GM12891 (cell line): ENCODE measurements at regions not wholly inside any gene's neighbourhood (a gene's known extent, or its start where the extent isn't known, plus 50 kb on each side); places are given as distances from the start of the nearest gene placed in this dataset.

Experiments used
- POLR2A ChIP-seq: IDR thresholded peaks from 2 replicates; pipeline ENCODE4 v1.6.1; 2011; ENCODE audit warnings: low read depth, low read length, control low read depth
- POLR2AphosphoS5 ChIP-seq: IDR thresholded peaks from 2 replicates; pipeline ENCODE4 v1.6.1; 2011; ENCODE audit warnings: low read depth, low read length, control low read depth
- POU2F2 ChIP-seq: IDR thresholded peaks from 2 replicates; pipeline ENCODE4 v1.6.1; 2011; ENCODE audit warnings: low read depth, mild to moderate bottlenecking, control low read depth, low read length, moderate library complexity
- SPI1 ChIP-seq: IDR thresholded peaks from 2 replicates; pipeline ENCODE4 v1.6.1; 2011; ENCODE audit warnings: low read depth, low read length, control low read depth
- TAF1 ChIP-seq: IDR thresholded peaks from 2 replicates; pipeline ENCODE4 v1.6.1; 2011; ENCODE audit warnings: low read depth, low read length, control low read depth

- TF ChIP-seq POLR2A = no peak
- TF ChIP-seq TAF1 = no peak
- no peak for TF ChIP-seq POLR2AphosphoS5
- TF ChIP-seq SPI1 = no peak
- no peak for TF ChIP-seq POU2F2
These were observed 1109.1 kb downstream of the OTOL1 start for GRCh38 chr3:162605651-162606204.
